Psoas muscle (tissue), 7 donors: ENCODE measurements at regions not wholly inside any gene's neighbourhood (a gene's known extent, or its start where the extent isn't known, plus 50 kb on each side); places are given as distances from the start of the nearest gene placed in this dataset.

ENCODE experiments used
- ATAC-seq, 4 donors: fragments of 200-7000 bp; cut with Tn5 transposase; one replicate each; pipeline ENCODE4 v1.9.1; 2020; ENCODE audit warnings: moderate library complexity in 3 of 4, mild to moderate bottlenecking in 2 of 4
- DNase-seq, 2 donors: peaks; one replicate each; pipeline ENCODE4 v3.0.0-alpha.2; 2020
- H3K27ac ChIP-seq: fragments of 200-600 bp; one replicate; pipeline ENCODE4 v1.8.0; 2022
- H3K27me3 ChIP-seq, 3 donors: fragments of 200-600 bp in 1 of 3; one replicate each; pipeline versions ENCODE4 v1.6.1 to v1.8.0; 2013 to 2022; ENCODE audit warnings: low read length in 2 of 3, mild to moderate bottlenecking in 2 of 3, moderate library complexity in 1 of 3; ENCODE audit not compliant: insufficient read depth in 3 of 3
- H3K36me3 ChIP-seq, 2 donors: fragments of 200-600 bp in 1 of 2; one replicate each; pipeline versions ENCODE4 v1.6.1 to v1.8.0; 2013 to 2022; ENCODE audit warnings: low read depth in 1 of 2, mild to moderate bottlenecking in 1 of 2, moderate library complexity in 1 of 2; ENCODE audit not compliant: insufficient read depth in 1 of 2
- H3K4me1 ChIP-seq: fragments of 200-600 bp; one replicate; pipeline ENCODE4 v1.8.0; 2022
- H3K4me3 ChIP-seq: fragments of 200-600 bp; one replicate; pipeline ENCODE4 v1.8.0; 2022; ENCODE audit warnings: mild to moderate bottlenecking
- H3K9me3 ChIP-seq: fragments of 200-600 bp; one replicate; pipeline ENCODE4 v1.8.0; 2022
- WGBS, 3 donors: extraction: QIAGEN DNeasy Blood & Tissue Kit; methylation state at CpG; one replicate each; pipeline versions ENCODE4 v1.1.6 to v1.1.7; 2013; 5-methylcytosine and 5-hydroxymethylcytosine counted together
- intact Hi-C, 2 donors: fragments of 100-400 bp; cut with DNase I; formaldehyde crosslinking; loops; one replicate each; pipeline versions ENCODE4 v1.11.0 to v1.14.2; 2022
- TF ChIP-seq, protein P1 (sequence below): fragments of 200-600 bp; IDR thresholded peaks from one replicate; pipeline ENCODE4 v1.8.0; 2022; ENCODE audit warnings: antibody characterized with exemption
- donor health status: healthy with polysubstance abuse.
- donor health status: DM: no; HTN: no; CAD: no; lungs with moderate emphysema.
- donor health status: Bipolar disorder and iron deficiency.
- donor health status: healthy.
- donor health status: DM: yes; HTN: yes; CAD: no.
- donor health status: DM: no; HTN: no; CAD: no.
- donor health status: DM: yes; HTN: yes; CAD: no.

DNA sequence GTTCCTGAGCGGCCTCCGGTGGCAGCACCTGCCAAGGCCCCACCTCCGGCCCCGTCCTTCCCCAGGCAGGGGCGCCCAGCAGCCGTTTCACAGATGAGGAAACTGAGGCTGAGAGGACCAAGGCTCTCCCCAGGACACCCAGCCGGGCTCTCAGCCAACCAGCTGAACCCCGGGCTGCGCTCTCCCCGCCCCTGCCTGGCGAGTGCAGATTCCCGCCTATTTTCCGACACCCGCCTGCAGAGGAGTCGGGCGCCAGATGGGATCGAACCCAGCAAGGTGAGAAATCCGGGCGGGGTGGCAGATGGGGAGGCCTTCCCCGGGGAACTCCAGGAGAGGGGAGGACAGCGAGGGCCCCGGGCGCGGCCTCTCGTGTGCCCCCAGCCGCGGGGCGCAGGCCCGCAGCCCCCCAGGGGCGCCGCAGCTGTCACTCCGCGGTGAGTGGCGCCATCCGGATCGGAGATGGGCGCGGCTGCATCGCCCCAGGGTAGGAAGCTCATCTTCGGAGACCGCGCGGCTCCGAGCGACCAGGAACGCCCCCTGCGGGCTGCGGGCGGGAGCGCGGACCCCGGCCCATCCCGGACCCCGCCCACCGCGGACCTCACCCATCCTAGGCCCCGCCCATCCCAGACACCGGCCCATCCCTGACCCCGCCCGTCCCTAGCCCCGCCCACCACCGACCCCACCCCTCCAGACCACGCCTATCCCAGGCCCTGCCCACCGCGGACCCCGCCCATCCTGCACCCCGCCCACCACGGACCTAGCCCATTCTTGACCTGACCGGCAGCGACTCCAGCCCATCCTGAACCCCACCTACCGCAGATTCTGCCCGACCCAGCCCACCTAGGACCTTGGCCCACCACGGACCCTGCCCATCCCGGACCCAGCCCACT is 90.3 kb downstream of the MICALL2 start:
- no peaks in the 10 kb centered on the region for H3K36me3 ChIP-seq
- H3K4me3 ChIP-seq: no peak overlapping the region
- TF ChIP-seq, protein P1, sequence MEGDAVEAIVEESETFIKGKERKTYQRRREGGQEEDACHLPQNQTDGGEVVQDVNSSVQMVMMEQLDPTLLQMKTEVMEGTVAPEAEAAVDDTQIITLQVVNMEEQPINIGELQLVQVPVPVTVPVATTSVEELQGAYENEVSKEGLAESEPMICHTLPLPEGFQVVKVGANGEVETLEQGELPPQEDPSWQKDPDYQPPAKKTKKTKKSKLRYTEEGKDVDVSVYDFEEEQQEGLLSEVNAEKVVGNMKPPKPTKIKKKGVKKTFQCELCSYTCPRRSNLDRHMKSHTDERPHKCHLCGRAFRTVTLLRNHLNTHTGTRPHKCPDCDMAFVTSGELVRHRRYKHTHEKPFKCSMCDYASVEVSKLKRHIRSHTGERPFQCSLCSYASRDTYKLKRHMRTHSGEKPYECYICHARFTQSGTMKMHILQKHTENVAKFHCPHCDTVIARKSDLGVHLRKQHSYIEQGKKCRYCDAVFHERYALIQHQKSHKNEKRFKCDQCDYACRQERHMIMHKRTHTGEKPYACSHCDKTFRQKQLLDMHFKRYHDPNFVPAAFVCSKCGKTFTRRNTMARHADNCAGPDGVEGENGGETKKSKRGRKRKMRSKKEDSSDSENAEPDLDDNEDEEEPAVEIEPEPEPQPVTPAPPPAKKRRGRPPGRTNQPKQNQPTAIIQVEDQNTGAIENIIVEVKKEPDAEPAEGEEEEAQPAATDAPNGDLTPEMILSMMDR: no peak
- ATAC-seq: no peak
- 4 to 5% (median 4%) methylated on average over 58 to 74 of the region's 74 CpGs for WGBS, 3 donors
- no peak for DNase-seq
- H3K4me1 ChIP-seq: no peaks in the 10 kb centered on the region
- no peaks in the 10 kb centered on the region for H3K9me3 ChIP-seq
- peaks cover 0 to 88% (median 44%) of the 10 kb centered on the region in 3 donors for H3K27me3 ChIP-seq
- intact Hi-C loops: no loop called here
- no peak overlapping the region for H3K27ac ChIP-seq

GRCh38 chr7:1369916-1370657 is 89.2 kb downstream of the MICALL2 start:
- Histone ChIP-seq H3K4me3 (no peak overlapping the region), H3K27me3 (peaks cover 0 to 87% (median 42%) of the 10 kb centered on the region in 3 donors), H3K9me3 (no peaks in the 10 kb centered on the region), H3K27ac (no peak overlapping the region), H3K4me1 (no peaks in the 10 kb centered on the region), H3K36me3 (no peaks in the 10 kb centered on the region)
- intact Hi-C loops: no loop called here
- 8 to 14% (median 11%) methylated on average over 12 to 14 of the region's 14 CpGs for WGBS, 3 donors
- no peak for ATAC-seq
- TF ChIP-seq, protein P1: no peak
- DNase-seq: no peak

DNA sequence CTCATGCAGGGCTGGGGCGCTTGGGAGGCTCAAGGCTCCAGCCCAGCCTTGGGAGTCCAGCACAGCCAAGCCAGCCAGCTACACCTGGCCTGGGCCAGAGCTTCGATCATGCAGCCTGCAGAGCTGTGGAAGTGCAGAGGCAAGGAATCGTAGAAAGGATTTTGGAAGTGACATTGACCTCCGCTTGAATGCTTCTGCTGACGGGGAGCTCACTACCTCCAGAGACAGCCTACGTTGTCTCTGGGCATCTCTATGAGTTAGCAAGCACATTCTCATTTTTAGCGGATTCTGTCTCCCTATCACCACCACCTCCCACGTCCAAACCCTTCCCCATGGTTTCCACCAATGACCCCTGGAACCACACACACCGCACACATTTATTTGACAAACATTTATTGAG is 88.5 kb downstream of the MICALL2 start:
- intact Hi-C loops: no loop called here
- Histone ChIP-seq H3K27me3 (peaks cover 0 to 87% (median 39%) of the 10 kb centered on the region in 3 donors), H3K36me3 (no peaks in the 10 kb centered on the region), H3K4me3 (no peak overlapping the region), H3K27ac (no peak overlapping the region), H3K4me1 (no peaks in the 10 kb centered on the region), H3K9me3 (no peaks in the 10 kb centered on the region)
- TF ChIP-seq, protein P1: no peak
- ATAC-seq: no peak
- DNase-seq: no peak
- 70 to 76% (median 74%) methylated on average over 9 of the region's 9 CpGs for whole genome bisulfite sequencing, 3 donors

DNA sequence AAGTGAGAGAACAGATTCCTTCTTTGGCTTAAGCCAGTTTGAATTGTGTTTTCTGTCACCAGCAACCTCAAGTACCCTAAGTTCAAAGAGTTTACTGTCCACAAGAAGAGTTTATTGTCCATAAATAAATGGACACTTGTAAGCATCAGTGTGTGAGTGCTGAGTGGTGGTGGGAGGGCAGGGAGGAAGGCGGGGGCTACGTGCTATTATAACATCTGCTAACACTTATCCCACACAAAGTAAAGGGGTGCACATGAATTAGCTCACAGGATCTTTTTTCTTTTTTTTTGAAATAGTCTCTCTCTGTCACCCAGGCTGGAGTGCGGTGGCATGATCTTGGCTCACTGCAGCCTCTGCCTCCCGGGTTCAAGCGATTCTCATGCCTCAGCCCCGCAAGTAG is 87.2 kb downstream of the MICALL2 start:
- Histone ChIP-seq H3K9me3 (no peaks in the 10 kb centered on the region), H3K27me3 (peaks cover 0 to 87% (median 34%) of the 10 kb centered on the region in 3 donors), H3K27ac (no peak overlapping the region), H3K36me3 (no peaks in the 10 kb centered on the region), H3K4me3 (no peak overlapping the region), H3K4me1 (no peaks in the 10 kb centered on the region)
- TF ChIP-seq, protein P1: no peak
- no peak for ATAC-seq
- DNase-seq: peak in 1 of 2 donors; percentile 13
- intact Hi-C loops: no loop called here
- WGBS, 3 donors: 56 to 66% (median 60%) methylated on average over 6 of the region's 6 CpGs
